Uterus (tissue), 3 donors: ENCODE measurements at regions not wholly inside any gene's neighbourhood (a gene's known extent, or its start where the extent isn't known, plus 50 kb on each side); places are given as distances from the start of the nearest gene placed in this dataset.
"Not testable (repeated sequence)": the region's sequence is repeated elsewhere in the genome, so short reads cannot be mapped to it uniquely, and the experiment has no call there.

Source experiments
- DNase-seq, 2 donors: peaks; one replicate each; pipeline ENCODE4 v3.0.0-alpha.2; 2019 to 2020
- H3K27ac ChIP-seq, 2 donors: fragments of 200-600 bp; sonication (generic); 1 replicate in 1 of 2; 2 replicates in 1 of 2; pipeline ENCODE4 v1.5.1; 2016 to 2018
- H3K27me3 ChIP-seq, 2 donors: fragments of 200-600 bp; sonication (generic); one replicate each; pipeline ENCODE4 v1.5.1; 2018 to 2019; ENCODE audit warnings: control low read depth in 1 of 2
- H3K36me3 ChIP-seq, 2 donors: fragments of 200-600 bp; sonication (generic); one replicate each; pipeline ENCODE4 v1.5.1; 2019; ENCODE audit warnings: control low read depth in 1 of 2
- H3K4me1 ChIP-seq, 2 donors: fragments of 200-600 bp; sonication (generic); one replicate each; pipeline ENCODE4 v1.5.1; 2018 to 2019; ENCODE audit warnings: control low read depth in 1 of 2
- H3K4me3 ChIP-seq, 2 donors: fragments of 200-600 bp; sonication (generic); 1 replicate in 1 of 2; 2 replicates in 1 of 2; pipeline ENCODE4 v1.5.1; 2018 to 2019; ENCODE audit warnings: mild to moderate bottlenecking in 1 of 2
- H3K9me3 ChIP-seq, 2 donors: fragments of 200-600 bp; sonication (generic); one replicate each; pipeline ENCODE4 v1.5.1; 2019; ENCODE audit warnings: control low read depth in 1 of 2
- CTCF ChIP-seq, 4 experiments: fragments of 200-600 bp in 2 of 4; fragments of 450-650 bp in 2 of 4; sonication (generic) in 2 of 4; IDR thresholded peaks; one replicate each; pipeline ENCODE4 v1.5.1; 2016 to 2019; ENCODE audit warnings: antibody characterized with exemption in 4 of 4, mild to moderate bottlenecking in 2 of 4, moderate library complexity in 1 of 4
- POLR2A ChIP-seq, 2 donors: fragments of 450-650 bp; IDR thresholded peaks; one replicate each; pipeline ENCODE4 v1.6.1; 2016; ENCODE audit warnings: antibody characterized with exemption in 2 of 2, mild to moderate bottlenecking in 1 of 2, moderate library complexity in 1 of 2
- intact Hi-C: fragments of 100-400 bp; cut with DNase I; formaldehyde crosslinking; loops from one replicate; pipeline ENCODE4 v1.15.1; 2023; ENCODE audit warnings: low total_unique reads
- donor health status: DM: yes; HTN: yes; CAD: no.

- Histone ChIP-seq H3K9me3 (no peaks in the 10 kb centered on the region), H3K4me1 (no peaks in the 10 kb centered on the region), H3K27ac (no peak overlapping the region), H3K36me3 (no peaks in the 10 kb centered on the region), H3K4me3 (no peak overlapping the region), H3K27me3 (no peaks in the 10 kb centered on the region)
- DNase-seq, result no peak
- TF ChIP-seq CTCF (IDR thresholded peaks at IDR 0.05) (no peak), POLR2A (IDR thresholded peaks at IDR 0.05) (no peak)
- intact Hi-C loops, result no loop called here
Observed at GRCh38 chr20:53767206-53767930, 173.7 kb upstream of the ZNF217 start.

GRCh38 chr20:53764415-53764800 is 170.8 kb upstream of the ZNF217 start:
- Histone ChIP-seq H3K4me1 (no peaks in the 10 kb centered on the region), H3K36me3 (no peaks in the 10 kb centered on the region), H3K4me3 (no peak overlapping the region), H3K27ac (no peak overlapping the region), H3K9me3 (no peaks in the 10 kb centered on the region), H3K27me3 (no peaks in the 10 kb centered on the region)
- DNase-seq, result no peak
- intact Hi-C loops, result no loop called here
- TF ChIP-seq POLR2A (IDR thresholded peaks at IDR 0.05) (no peak), CTCF (IDR thresholded peaks at IDR 0.05) (no peak)

GRCh38 chr20:53763707-53764414 is 170.2 kb upstream of the ZNF217 start:
- H3K4me3 ChIP-seq, result no peak overlapping the region
- DNase-seq, result no peak
- H3K4me1 ChIP-seq, result no peaks in the 10 kb centered on the region
- H3K27ac ChIP-seq, result no peak overlapping the region
- intact Hi-C loops, result no loop called here
- H3K27me3 ChIP-seq, result no peaks in the 10 kb centered on the region
- TF ChIP-seq POLR2A (IDR thresholded peaks at IDR 0.05), result no peak
- TF ChIP-seq CTCF (IDR thresholded peaks at IDR 0.05), result no peak
- no peaks in the 10 kb centered on the region for H3K36me3 ChIP-seq
- H3K9me3 ChIP-seq, result no peaks in the 10 kb centered on the region

- H3K4me1 ChIP-seq, DNase-seq, H3K4me3 ChIP-seq, H3K36me3 ChIP-seq, H3K27ac ChIP-seq, H3K27me3 ChIP-seq, intact Hi-C loops, H3K9me3 ChIP-seq: not testable (repeated sequence)
Observed at GRCh38 chr20:53762423-53762798, 168.8 kb upstream of the ZNF217 start.

GRCh38 chr20:53760025-53760441 is 166.4 kb upstream of the ZNF217 start:
- Histone ChIP-seq H3K4me3 (no peak overlapping the region), H3K27ac (no peak overlapping the region), H3K36me3 (no peaks in the 10 kb centered on the region), H3K4me1 (no peaks in the 10 kb centered on the region), H3K9me3 (no peaks in the 10 kb centered on the region), H3K27me3 (no peaks in the 10 kb centered on the region)
- intact Hi-C loops, result no loop called here
- DNase-seq, result no peak
- TF ChIP-seq POLR2A (IDR thresholded peaks at IDR 0.05) (no peak), CTCF (IDR thresholded peaks at IDR 0.05) (no peak)
